ENCODE measurements at regions not wholly inside any gene's neighbourhood (a gene's known extent, or its start where the extent isn't known, plus 50 kb on each side); places are given as distances from the start of the nearest gene placed in this dataset.
"Not testable (repeated sequence)": the region's sequence is repeated elsewhere in the genome, so short reads cannot be mapped to it uniquely, and the experiment has no call there.

DNA sequence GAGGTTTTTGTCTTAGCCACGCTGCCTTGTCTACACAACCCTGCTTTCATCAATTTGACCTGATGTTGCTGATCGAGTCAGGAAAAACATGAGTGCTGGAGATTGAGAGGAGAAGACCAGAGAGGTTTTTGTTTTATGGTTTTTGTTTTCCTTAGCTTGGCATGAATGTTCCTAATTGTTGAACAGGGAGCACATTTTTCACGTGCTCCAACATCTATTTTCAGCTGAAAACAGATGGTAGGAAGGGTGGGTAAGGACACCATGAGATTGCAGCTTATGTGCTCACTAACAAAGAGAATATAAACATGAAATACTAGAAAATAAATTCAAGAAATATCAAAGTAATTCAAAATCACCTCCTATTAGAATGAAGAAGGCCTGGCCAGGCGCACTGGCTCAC, 79.9 kb upstream of the LMCD1 start:
- Histone ChIP-seq H3K27ac (ENCODE audit: insufficient read depth, low read length, poor library complexity, severe bottlenecking) (no peak overlapping the region), H3K27me3 (replicated peaks; ENCODE audit: control insufficient read depth, insufficient read depth, low read length, poor library complexity, severe bottlenecking) (no peaks in the 10 kb centered on the region), H3K36me3 (ENCODE audit: control insufficient read depth, insufficient read depth, low read length) (no peaks in the 10 kb centered on the region), H3K4me1 (ENCODE audit: control insufficient read depth, insufficient read depth, low read length, poor library complexity, severe bottlenecking) (no peaks in the 10 kb centered on the region), H3K9me3 (ENCODE audit: control insufficient read depth, low read length) (no peaks in the 10 kb centered on the region), H3K4me3 (ENCODE audit: insufficient read depth, low read depth, low read length, poor library complexity, severe bottlenecking) (no peak overlapping the region)
- no peak for DNase-seq

DNA sequence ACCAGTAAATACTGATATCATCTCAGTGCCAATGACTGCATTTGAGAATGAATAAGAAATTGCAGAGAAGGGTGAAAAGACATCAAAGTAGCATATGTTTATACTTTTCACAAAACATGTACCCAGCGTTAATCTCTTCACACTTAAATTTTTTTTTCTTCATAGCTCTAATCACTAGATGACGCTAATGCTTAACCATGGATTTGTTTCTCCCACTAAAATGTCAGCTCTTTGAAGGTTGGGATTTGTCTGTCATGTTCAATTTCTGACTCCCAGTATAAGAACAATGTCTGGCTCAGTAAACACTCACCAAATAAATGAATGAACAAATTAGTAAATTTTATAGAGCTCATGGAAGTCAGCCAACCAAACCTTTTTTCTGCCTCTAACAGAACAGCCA, 78.3 kb upstream of the LMCD1 start:
- Histone ChIP-seq H3K9me3 (ENCODE audit: control insufficient read depth, low read length) (no peaks in the 10 kb centered on the region), H3K36me3 (ENCODE audit: control insufficient read depth, insufficient read depth, low read length) (no peaks in the 10 kb centered on the region), H3K4me1 (ENCODE audit: control insufficient read depth, insufficient read depth, low read length, poor library complexity, severe bottlenecking) (no peaks in the 10 kb centered on the region), H3K27me3 (replicated peaks; ENCODE audit: control insufficient read depth, insufficient read depth, low read length, poor library complexity, severe bottlenecking) (no peaks in the 10 kb centered on the region), H3K4me3 (ENCODE audit: insufficient read depth, low read depth, low read length, poor library complexity, severe bottlenecking) (no peak overlapping the region), H3K27ac (ENCODE audit: insufficient read depth, low read length, poor library complexity, severe bottlenecking) (no peak overlapping the region)
- DNase-seq = no peak

DNA sequence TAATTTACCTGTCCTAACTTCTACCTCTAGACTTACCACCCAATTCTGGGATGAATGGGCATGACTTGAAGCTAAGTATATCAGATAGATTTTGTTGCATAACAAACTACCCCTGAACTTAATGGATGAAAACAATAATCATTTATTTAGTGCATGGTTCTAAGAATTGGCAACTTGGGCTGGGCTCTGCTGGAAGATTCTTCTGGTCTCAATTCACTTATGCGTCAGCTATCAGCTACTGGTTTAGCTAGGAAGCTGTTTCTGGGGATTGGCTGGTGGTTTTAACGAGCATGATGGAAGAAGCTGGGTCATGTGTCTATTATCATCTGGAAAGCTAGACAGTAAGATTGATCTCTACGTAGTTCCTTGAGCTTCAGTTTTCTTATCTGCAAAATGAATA, 77.3 kb upstream of the LMCD1 start:
- H3K27ac ChIP-seq (ENCODE audit: insufficient read depth, low read length, poor library complexity, severe bottlenecking) = no peak overlapping the region
- H3K4me1 ChIP-seq (ENCODE audit: control insufficient read depth, insufficient read depth, low read length, poor library complexity, severe bottlenecking) = no peaks in the 10 kb centered on the region
- H3K36me3 ChIP-seq (ENCODE audit: control insufficient read depth, insufficient read depth, low read length) = no peaks in the 10 kb centered on the region
- H3K4me3 ChIP-seq (ENCODE audit: insufficient read depth, low read depth, low read length, poor library complexity, severe bottlenecking) = no peak overlapping the region
- no peaks in the 10 kb centered on the region for H3K9me3 ChIP-seq (ENCODE audit: control insufficient read depth, low read length)
- no peaks in the 10 kb centered on the region for H3K27me3 ChIP-seq (replicated peaks; ENCODE audit: control insufficient read depth, insufficient read depth, low read length, poor library complexity, severe bottlenecking)
- DNase-seq = no peak

DNA sequence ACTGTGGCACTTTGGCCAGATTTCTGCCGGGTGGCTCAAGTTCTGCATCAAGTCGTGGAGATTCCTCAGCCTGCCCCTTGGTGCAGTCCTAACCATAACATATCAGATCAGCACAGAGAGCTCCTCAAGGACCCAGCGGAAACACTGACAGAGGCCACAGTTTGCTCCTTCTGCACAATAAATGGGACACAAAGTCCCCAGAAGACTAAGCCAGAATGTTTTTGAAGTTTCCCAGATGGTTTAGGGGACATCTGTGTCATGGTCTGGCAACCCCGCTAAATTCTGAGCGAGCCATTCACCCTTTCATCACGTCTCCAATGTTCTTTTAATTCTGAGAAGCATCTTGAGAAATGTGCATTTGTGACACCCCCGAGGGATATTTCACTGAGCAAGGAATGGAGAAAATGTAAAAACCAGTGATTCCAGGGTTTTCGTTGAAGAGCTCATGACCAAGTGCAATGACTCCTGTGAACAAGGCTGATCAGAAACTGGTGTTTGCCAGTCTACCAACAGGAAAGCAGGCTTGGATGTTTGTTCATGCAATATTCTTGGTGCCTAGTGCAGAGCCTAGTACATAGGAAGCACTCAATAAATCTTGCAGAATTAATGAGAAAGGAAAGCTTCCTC, 64.8 kb upstream of the LMCD1 start:
- Histone ChIP-seq H3K27me3 (replicated peaks; ENCODE audit: control insufficient read depth, insufficient read depth, low read length, poor library complexity, severe bottlenecking) (no peaks in the 10 kb centered on the region), H3K4me1 (ENCODE audit: control insufficient read depth, insufficient read depth, low read length, poor library complexity, severe bottlenecking) (no peaks in the 10 kb centered on the region), H3K36me3 (ENCODE audit: control insufficient read depth, insufficient read depth, low read length) (no peaks in the 10 kb centered on the region), H3K9me3 (ENCODE audit: control insufficient read depth, low read length) (no peaks in the 10 kb centered on the region), H3K27ac (ENCODE audit: insufficient read depth, low read length, poor library complexity, severe bottlenecking) (no peak overlapping the region), H3K4me3 (ENCODE audit: insufficient read depth, low read depth, low read length, poor library complexity, severe bottlenecking) (no peak overlapping the region)
- DNase-seq = no peak

DNA sequence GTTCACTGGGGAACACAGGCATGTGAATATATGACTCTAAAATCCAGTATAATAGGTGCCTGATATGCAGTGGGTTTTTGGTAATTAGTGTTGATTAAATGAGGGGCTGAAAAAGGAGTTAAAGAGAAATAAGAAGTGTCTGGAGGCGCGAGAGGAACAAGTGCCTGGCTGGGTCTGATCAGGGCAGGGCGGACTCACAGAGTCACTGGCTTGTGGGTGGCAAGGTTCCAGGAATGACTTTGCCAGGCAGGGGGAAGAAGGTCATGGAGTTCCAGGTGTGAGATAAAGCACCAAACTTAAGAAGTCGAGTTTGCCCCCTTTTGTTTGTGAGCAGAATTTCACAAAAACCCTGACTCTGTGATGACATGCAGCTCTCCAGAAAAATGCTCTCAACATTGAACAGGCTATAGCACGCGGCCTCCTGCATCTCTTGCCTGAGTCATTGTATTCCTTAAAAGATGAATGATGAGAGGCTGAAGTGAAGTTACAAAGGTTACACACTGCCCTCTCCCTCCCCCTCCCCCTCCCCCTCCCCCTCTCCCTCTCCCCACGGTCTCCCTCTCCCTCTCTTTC, 63.0 kb upstream of the LMCD1 start:
- no peaks in the 10 kb centered on the region for H3K27me3 ChIP-seq (replicated peaks; ENCODE audit: control insufficient read depth, insufficient read depth, low read length, poor library complexity, severe bottlenecking)
- no peaks in the 10 kb centered on the region for H3K9me3 ChIP-seq (ENCODE audit: control insufficient read depth, low read length)
- no peak overlapping the region for H3K27ac ChIP-seq (ENCODE audit: insufficient read depth, low read length, poor library complexity, severe bottlenecking)
- no peak overlapping the region for H3K4me3 ChIP-seq (ENCODE audit: insufficient read depth, low read depth, low read length, poor library complexity, severe bottlenecking)
- no peaks in the 10 kb centered on the region for H3K4me1 ChIP-seq (ENCODE audit: control insufficient read depth, insufficient read depth, low read length, poor library complexity, severe bottlenecking)
- H3K36me3 ChIP-seq (ENCODE audit: control insufficient read depth, insufficient read depth, low read length) = no peaks in the 10 kb centered on the region
- no peak for DNase-seq

DNA sequence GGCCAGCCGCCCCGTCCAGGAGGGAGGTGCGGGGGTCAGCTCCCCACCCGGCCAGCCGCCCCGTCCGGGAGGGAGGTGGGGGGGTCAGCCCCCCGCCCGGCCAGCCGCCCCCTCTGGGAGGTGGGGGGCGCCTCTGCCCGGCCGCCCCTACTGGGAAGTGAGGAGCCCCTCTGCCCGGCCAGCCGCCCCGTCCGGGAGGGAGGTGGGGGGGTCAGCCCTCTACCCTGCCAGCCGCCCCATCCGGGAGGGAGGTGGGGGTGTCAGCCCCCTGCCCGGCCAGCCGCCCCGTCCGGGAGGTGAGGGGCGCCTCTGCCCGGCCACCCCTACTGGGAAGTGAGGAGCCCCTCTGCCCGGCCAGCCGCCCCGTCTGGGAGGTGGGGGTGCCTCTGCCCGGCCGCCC, 61.5 kb upstream of the LMCD1 start:
- H3K4me3 ChIP-seq (ENCODE audit: insufficient read depth, low read depth, low read length, poor library complexity, severe bottlenecking); H3K27ac ChIP-seq (ENCODE audit: insufficient read depth, low read length, poor library complexity, severe bottlenecking); H3K27me3 ChIP-seq (replicated peaks; ENCODE audit: control insufficient read depth, insufficient read depth, low read length, poor library complexity, severe bottlenecking); H3K4me1 ChIP-seq (ENCODE audit: control insufficient read depth, insufficient read depth, low read length, poor library complexity, severe bottlenecking); DNase-seq; H3K36me3 ChIP-seq (ENCODE audit: control insufficient read depth, insufficient read depth, low read length); H3K9me3 ChIP-seq (ENCODE audit: control insufficient read depth, low read length): not testable (repeated sequence)

DNA sequence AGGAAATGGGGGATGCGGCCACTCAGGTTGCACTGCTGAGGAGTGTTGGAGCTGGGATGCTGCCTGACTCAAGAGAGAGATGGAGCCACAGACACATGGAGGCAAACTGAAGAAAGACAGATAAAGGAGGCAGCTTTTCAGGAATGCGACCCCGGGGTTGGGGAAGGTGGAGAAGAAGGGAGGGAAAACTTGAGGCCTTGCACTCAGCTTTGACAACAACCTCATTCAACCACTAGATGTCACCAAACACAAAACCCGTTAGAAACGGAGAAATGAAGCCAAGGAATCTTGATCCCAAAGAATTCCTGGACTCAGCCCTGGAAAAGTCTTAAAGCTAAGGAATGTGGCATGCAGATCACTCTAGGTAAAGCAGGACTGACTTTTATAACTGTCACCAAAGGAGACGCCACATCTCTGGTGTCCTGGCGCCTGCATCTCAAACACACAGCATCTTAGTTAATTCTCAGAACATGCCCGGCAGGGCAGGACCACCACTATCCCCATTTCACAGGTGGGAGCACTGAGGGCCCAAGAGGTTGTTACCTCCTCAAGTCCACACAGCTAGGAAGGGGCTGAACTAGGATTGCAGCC, 59.6 kb upstream of the LMCD1 start:
- Histone ChIP-seq H3K4me1 (ENCODE audit: control insufficient read depth, insufficient read depth, low read length, poor library complexity, severe bottlenecking) (no peaks in the 10 kb centered on the region), H3K27me3 (replicated peaks; ENCODE audit: control insufficient read depth, insufficient read depth, low read length, poor library complexity, severe bottlenecking) (no peaks in the 10 kb centered on the region), H3K9me3 (ENCODE audit: control insufficient read depth, low read length) (no peaks in the 10 kb centered on the region), H3K36me3 (ENCODE audit: control insufficient read depth, insufficient read depth, low read length) (no peaks in the 10 kb centered on the region), H3K27ac (ENCODE audit: insufficient read depth, low read length, poor library complexity, severe bottlenecking) (no peak overlapping the region), H3K4me3 (ENCODE audit: insufficient read depth, low read depth, low read length, poor library complexity, severe bottlenecking) (no peak overlapping the region)
- no peak for DNase-seq

DNA sequence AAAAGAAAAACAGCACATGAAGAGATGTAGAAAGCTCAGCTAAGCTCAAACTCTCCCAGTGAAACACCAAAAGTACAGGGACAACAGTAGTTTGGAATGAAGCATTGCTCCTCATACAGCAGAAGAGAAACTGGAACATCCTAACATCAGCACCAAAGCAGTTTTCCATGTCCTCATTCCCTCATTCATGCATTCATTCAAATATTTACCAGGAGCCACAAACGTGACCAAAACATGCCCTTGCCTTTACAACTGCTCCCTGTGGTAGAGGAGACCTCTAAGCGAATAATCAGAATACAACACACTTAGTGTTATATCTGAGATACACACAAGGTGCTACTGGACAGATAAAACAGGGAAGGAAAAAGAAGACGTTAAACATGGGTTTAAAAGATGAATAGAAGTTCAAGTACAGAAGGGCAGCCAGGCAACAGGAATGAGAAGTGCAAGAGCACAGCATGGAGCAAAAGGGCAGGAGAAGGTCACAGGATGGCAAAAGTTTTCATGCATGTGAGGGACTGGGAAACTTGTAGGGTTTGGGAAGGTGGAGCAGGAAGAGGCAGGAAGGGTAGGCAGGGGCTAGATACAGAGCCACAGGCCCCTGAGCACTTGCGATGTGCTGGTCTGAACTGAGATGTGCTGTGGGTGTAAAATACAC, 58.5 kb upstream of the LMCD1 start:
- H3K36me3 ChIP-seq (ENCODE audit: control insufficient read depth, insufficient read depth, low read length) = no peaks in the 10 kb centered on the region
- DNase-seq = no peak
- no peaks in the 10 kb centered on the region for H3K4me1 ChIP-seq (ENCODE audit: control insufficient read depth, insufficient read depth, low read length, poor library complexity, severe bottlenecking)
- H3K4me3 ChIP-seq (ENCODE audit: insufficient read depth, low read depth, low read length, poor library complexity, severe bottlenecking) = no peak overlapping the region
- H3K9me3 ChIP-seq (ENCODE audit: control insufficient read depth, low read length) = no peaks in the 10 kb centered on the region
- H3K27ac ChIP-seq (ENCODE audit: insufficient read depth, low read length, poor library complexity, severe bottlenecking) = no peak overlapping the region
- no peaks in the 10 kb centered on the region for H3K27me3 ChIP-seq (replicated peaks; ENCODE audit: control insufficient read depth, insufficient read depth, low read length, poor library complexity, severe bottlenecking)

DNA sequence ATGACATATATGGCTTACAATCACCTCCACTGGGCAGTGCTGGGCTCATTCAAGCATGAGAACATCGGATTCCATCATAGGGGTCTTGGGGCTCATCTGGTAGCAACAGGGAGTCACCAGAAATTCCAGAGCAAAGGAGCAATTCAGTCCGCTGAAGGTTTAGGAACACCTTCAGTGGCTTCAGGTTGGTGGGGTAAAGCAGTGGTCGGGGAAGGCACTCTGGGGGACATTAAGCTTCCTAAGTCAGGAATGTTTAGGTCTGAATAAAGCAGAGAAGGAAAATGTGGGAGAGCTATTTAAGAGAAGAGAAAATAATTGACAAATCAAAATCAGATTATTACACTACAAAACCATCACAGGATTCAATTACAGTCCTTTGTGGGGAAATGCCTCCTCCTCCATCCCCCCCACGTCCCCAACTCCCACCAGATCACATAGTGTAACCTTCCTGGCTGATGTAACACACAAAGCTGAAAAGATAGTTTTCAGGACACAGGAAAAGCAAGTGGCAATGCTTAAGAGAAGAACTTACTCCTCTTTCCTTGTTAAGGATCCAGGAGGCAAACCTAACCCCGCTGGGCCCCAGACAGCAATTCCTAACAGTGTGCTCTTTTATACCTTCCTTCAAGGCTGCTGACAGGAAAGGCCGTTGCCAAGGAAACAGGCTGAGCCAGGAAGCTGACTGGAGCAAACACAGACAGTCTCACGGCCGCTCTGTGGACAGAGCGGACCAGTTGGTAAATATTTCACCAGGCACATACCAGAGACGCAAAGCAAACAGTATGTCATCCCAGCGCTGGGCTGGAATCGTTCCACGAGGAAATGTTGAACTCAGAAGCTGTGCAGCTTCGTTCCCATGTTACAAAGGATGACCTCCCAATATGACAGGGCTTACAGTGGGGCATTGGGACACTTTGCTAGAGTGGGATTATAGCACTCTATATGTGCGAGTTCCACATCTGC, 57.5 kb upstream of the LMCD1 start:
- no peaks in the 10 kb centered on the region for H3K9me3 ChIP-seq (ENCODE audit: control insufficient read depth, low read length)
- H3K27ac ChIP-seq (ENCODE audit: insufficient read depth, low read length, poor library complexity, severe bottlenecking) = no peak overlapping the region
- H3K27me3 ChIP-seq (replicated peaks; ENCODE audit: control insufficient read depth, insufficient read depth, low read length, poor library complexity, severe bottlenecking) = no peaks in the 10 kb centered on the region
- no peaks in the 10 kb centered on the region for H3K36me3 ChIP-seq (ENCODE audit: control insufficient read depth, insufficient read depth, low read length)
- H3K4me3 ChIP-seq (ENCODE audit: insufficient read depth, low read depth, low read length, poor library complexity, severe bottlenecking) = no peak overlapping the region
- DNase-seq = no peak
- H3K4me1 ChIP-seq (ENCODE audit: control insufficient read depth, insufficient read depth, low read length, poor library complexity, severe bottlenecking) = no peaks in the 10 kb centered on the region
